PC-9 (cell line): ENCODE measurements at regions not wholly inside any gene's neighbourhood (a gene's known extent, or its start where the extent isn't known, plus 50 kb on each side); places are given as distances from the start of the nearest gene placed in this dataset.

Source experiments
- EZH2 ChIP-seq: fragments of 200-600 bp; sonication (generic); IDR thresholded peaks from 2 replicates; pipeline ENCODE4 v1.8.0; 2017; ENCODE audit warnings: antibody characterized with exemption, low read depth
- TF ChIP-seq, protein P1 (sequence below): fragments of 200-600 bp; sonication (generic); conservative IDR thresholded peaks from 2 replicates; pipeline ENCODE4 v1.6.1; 2017; ENCODE audit warnings: mixed run types, antibody characterized with exemption, mild to moderate bottlenecking, moderate library complexity

DNA sequence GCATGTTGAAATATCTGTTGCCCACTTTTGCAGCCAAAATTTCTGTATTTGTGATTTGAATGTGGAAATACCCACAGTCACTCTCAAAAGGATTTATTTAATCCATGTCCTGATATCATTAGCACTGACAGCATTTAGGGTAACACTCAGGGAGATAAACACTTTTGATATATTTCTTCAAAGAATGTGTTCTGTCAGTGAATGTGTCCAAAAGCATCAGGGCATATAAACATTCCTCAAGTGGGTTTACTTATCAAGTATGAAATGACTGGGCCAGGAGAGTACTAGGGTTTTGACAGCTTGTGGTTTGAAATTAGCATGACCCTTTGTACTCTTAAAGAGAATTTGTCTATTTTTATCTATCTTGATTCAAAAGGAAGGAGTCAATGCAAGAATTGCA lies 1302.1 kb upstream of the ADGRL2 start:
- TF ChIP-seq, protein P1, sequence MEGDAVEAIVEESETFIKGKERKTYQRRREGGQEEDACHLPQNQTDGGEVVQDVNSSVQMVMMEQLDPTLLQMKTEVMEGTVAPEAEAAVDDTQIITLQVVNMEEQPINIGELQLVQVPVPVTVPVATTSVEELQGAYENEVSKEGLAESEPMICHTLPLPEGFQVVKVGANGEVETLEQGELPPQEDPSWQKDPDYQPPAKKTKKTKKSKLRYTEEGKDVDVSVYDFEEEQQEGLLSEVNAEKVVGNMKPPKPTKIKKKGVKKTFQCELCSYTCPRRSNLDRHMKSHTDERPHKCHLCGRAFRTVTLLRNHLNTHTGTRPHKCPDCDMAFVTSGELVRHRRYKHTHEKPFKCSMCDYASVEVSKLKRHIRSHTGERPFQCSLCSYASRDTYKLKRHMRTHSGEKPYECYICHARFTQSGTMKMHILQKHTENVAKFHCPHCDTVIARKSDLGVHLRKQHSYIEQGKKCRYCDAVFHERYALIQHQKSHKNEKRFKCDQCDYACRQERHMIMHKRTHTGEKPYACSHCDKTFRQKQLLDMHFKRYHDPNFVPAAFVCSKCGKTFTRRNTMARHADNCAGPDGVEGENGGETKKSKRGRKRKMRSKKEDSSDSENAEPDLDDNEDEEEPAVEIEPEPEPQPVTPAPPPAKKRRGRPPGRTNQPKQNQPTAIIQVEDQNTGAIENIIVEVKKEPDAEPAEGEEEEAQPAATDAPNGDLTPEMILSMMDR = no peak
- no peak for TF ChIP-seq EZH2
